ENCODE measurements at regions not wholly inside any gene's neighbourhood (a gene's known extent, or its start where the extent isn't known, plus 50 kb on each side); places are given as distances from the start of the nearest gene placed in this dataset.

DNA sequence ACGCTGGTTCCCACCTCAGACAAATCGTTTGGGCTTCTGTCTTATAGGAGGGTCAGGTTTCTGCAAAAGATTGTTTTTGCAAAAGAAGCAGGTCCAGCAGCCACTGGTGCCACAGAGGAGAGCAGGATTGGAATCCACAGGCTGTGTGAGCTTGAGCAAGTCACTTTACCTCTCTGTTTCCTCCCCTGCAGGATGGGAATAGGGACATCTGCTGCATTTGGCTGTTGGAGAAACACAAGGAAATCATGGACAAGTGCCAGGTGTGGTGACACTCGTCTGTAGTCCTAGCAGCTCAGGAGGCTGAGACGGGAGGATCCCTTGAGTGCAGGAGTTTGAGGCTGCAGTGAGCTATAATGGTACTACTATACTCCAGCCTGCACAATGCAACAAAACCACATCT is 422.6 kb downstream of the MN1 start:
- Histone ChIP-seq H3K9me1 (ENCODE audit: control insufficient read depth, extremely low read depth, insufficient read depth, low read length) (no peaks in the 10 kb centered on the region), H3K9me3 (ENCODE audit: control insufficient read depth, low read depth, low read length) (no peaks in the 10 kb centered on the region), H3K79me2 (ENCODE audit: control insufficient read depth, insufficient read depth, low read length) (no peaks in the 10 kb centered on the region), H3K27ac (ENCODE audit: control insufficient read depth, insufficient read depth, low read length) (no peak overlapping the region), H3K9ac (ENCODE audit: control insufficient read depth, extremely low read depth, insufficient read depth, low read length) (no peak overlapping the region), H2AFZ (ENCODE audit: control insufficient read depth, low read length) (no peak overlapping the region), H3K36me3 (ENCODE audit: control insufficient read depth in 2 of 2, extremely low read depth in 1 of 2, insufficient read depth in 2 of 2, low read length in 2 of 2) (no peaks in the 10 kb centered on the region), H3K4me1 (ENCODE audit: control insufficient read depth, extremely low read depth, insufficient read depth, low read length) (peaks cover 8% of the 10 kb centered on the region), H3K4me2 (ENCODE audit: control insufficient read depth, extremely low read depth, insufficient read depth, low read depth, low read length) (no peak overlapping the region), H3K4me3 (ENCODE audit: control insufficient read depth in 2 of 3, extremely low read depth in 1 of 3, insufficient read depth in 2 of 3, low read depth in 1 of 3, low read length in 3 of 3) (no peak overlapping the region), H3K27me3 (ENCODE audit: control insufficient read depth, extremely low read depth, insufficient read depth, low read length) (no peaks in the 10 kb centered on the region), H4K20me1 (ENCODE audit: control insufficient read depth, extremely low read depth, insufficient read depth, low read length) (no peaks in the 10 kb centered on the region)
- no peak for DNase-seq (ENCODE audit: low read depth, low spot score)
- TF ChIP-seq CTCF (optimal IDR thresholded peaks at IDR 0.05 in 1 of 3, IDR thresholded peaks at IDR 0.05 in 1 of 3, conservative IDR thresholded peaks at IDR 0.05 in 1 of 3; ENCODE audit: extremely low read depth in 1 of 3, insufficient read depth in 2 of 3, low read length in 3 of 3): no peak
- no peak for TF ChIP-seq EZH2 (IDR thresholded peaks at IDR 0.05; ENCODE audit: low read length)
- FAIRE-seq: no peak
- dilution Hi-C loops (cut with MboI; ENCODE audit: extremely low pct_ligation_motif_present, low sequenced_read_pairs): no loop called here

DNA sequence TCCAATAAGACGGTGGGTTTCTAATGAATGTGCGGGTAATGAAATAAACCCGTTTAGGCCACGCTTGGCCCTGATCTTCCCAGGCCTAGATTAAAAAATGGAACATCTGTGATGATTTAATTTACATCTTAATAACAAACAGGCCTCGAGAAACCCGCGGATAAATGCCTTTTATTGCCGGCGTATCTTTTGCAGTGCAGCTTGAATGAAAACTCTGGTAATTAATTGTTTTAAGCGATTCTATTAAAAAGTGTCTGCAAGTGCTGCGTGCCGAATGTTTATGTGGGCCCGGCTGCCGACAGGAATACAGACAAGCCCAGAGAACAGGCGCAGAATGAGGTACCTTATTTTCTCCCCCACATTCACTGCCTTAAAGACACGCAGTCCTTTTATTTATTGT is 420.7 kb downstream of the MN1 start:
- no peak overlapping the region for H3K9ac ChIP-seq (ENCODE audit: control insufficient read depth, extremely low read depth, insufficient read depth, low read length)
- DNase-seq (ENCODE audit: low read depth, low spot score) (no peak), FAIRE-seq (no peak)
- H3K4me3 ChIP-seq (ENCODE audit: control insufficient read depth in 2 of 3, extremely low read depth in 1 of 3, insufficient read depth in 2 of 3, low read depth in 1 of 3, low read length in 3 of 3): no peak overlapping the region
- no peaks in the 10 kb centered on the region for H3K79me2 ChIP-seq (ENCODE audit: control insufficient read depth, insufficient read depth, low read length)
- H3K27me3 ChIP-seq (ENCODE audit: control insufficient read depth, extremely low read depth, insufficient read depth, low read length): no peaks in the 10 kb centered on the region
- H3K4me2 ChIP-seq (ENCODE audit: control insufficient read depth, extremely low read depth, insufficient read depth, low read depth, low read length): no peak overlapping the region
- no peak for TF ChIP-seq CTCF (optimal IDR thresholded peaks at IDR 0.05 in 1 of 3, IDR thresholded peaks at IDR 0.05 in 1 of 3, conservative IDR thresholded peaks at IDR 0.05 in 1 of 3; ENCODE audit: extremely low read depth in 1 of 3, insufficient read depth in 2 of 3, low read length in 3 of 3)
- dilution Hi-C loops (cut with MboI; ENCODE audit: extremely low pct_ligation_motif_present, low sequenced_read_pairs): no loop called here
- H4K20me1 ChIP-seq (ENCODE audit: control insufficient read depth, extremely low read depth, insufficient read depth, low read length): no peaks in the 10 kb centered on the region
- no peak overlapping the region for H2AFZ ChIP-seq (ENCODE audit: control insufficient read depth, low read length)
- no peaks in the 10 kb centered on the region for H3K36me3 ChIP-seq (ENCODE audit: control insufficient read depth in 2 of 2, extremely low read depth in 1 of 2, insufficient read depth in 2 of 2, low read length in 2 of 2)
- H3K9me1 ChIP-seq (ENCODE audit: control insufficient read depth, extremely low read depth, insufficient read depth, low read length): no peaks in the 10 kb centered on the region
- no peak overlapping the region for H3K27ac ChIP-seq (ENCODE audit: control insufficient read depth, insufficient read depth, low read length)
- no peaks in the 10 kb centered on the region for H3K9me3 ChIP-seq (ENCODE audit: control insufficient read depth, low read depth, low read length)
- H3K4me1 ChIP-seq (ENCODE audit: control insufficient read depth, extremely low read depth, insufficient read depth, low read length): peaks cover 16% of the 10 kb centered on the region

Measured in keratinocyte (primary cell).